GM18511 (cell line): ENCODE measurements at regions not wholly inside any gene's neighbourhood (a gene's known extent, or its start where the extent isn't known, plus 50 kb on each side); places are given as distances from the start of the nearest gene placed in this dataset.

Experiments
- ATAC-seq: cut with Tn5 transposase; IDR thresholded peaks from one replicate; pipeline ENCODE4 v1.9.1; 2021; ENCODE audit warnings: mild to moderate bottlenecking, moderate library complexity; ENCODE audit not compliant: unreplicated experiment

DNA sequence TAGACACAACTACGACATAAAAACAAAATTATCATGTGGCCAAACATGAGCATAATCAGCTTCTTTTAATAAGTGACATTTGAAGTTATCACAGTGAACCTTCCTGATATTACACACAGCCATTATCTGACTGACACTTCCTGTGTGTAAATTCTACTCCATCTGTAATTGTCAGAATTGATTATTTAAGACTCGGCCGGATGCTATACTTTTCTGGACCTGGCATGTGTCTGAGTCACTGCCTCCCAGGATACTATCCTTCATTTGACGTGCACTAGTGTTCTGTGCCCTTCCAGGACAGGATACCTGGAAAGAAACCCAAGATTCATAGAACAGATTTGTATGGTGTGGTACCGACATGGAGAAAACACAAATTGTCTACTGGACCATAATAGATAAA lies 242.0 kb downstream of the HS3ST3A1 start:
- ATAC-seq = no peak

DNA sequence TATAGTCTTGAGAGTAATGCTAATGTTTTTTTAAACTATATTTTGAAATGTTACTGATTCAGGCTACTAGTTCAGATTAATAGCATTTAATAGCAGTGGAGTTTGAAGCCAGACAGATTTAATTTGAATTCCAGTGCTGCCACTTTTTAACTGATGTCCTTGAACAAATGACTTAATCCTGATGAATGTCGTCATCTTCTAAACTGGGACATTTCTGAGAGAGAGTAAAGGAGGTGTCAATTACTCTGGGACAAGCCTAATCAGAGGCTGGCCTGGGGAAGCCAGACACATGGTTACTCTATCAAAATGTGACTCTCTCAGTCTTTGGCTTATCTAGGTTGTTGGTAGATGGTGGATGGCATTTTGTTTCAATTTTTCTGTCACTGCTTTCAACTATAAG lies 246.7 kb downstream of the HS3ST3A1 start:
- no peak for ATAC-seq

- ATAC-seq = no peak
Measured at GRCh38 chr17:13353590-13353989, 248.1 kb downstream of the HS3ST3A1 start.

GRCh38 chr17:13352747-13353415 lies 248.8 kb downstream of the HS3ST3A1 start:
- ATAC-seq = no peak

DNA sequence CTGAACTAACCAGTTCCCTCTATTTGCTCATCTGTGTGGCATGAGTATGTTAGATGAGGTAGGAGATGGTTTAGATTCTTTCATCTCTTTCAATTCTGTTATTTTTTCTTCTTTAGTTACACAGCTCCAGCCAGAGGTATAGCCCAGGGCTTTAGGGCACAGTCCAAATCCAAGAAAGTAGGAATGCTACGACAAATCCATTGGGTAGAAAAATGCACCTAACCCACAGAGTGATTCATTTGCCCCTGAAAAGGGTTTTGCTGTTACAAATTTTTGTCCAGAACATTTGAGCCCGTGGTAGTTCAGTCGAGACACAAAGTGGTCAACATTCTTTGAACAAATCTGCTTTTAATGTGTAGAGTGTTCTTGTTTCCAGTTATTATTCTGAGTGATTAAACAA lies 250.7 kb downstream of the HS3ST3A1 start:
- ATAC-seq = no peak

DNA sequence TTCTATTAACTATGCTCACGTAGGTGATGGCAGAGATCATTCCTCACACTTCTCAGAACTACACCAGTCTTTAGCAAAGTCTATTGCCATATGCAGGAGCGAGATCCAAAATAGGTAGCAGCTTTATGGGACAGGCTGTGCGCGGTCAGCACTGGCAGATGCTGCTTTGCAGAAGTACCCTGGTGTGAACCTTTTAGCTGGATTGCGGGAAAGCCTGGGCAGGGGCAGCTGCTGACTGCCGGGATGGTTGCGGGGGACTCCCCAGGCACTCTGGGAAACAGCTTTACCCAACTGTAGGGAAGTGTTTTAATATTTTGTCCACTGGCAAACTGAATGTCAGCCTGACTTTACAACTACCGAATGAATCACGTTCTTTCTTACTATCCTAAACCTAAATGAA lies 251.3 kb downstream of the HS3ST3A1 start:
- ATAC-seq = no peak

DNA sequence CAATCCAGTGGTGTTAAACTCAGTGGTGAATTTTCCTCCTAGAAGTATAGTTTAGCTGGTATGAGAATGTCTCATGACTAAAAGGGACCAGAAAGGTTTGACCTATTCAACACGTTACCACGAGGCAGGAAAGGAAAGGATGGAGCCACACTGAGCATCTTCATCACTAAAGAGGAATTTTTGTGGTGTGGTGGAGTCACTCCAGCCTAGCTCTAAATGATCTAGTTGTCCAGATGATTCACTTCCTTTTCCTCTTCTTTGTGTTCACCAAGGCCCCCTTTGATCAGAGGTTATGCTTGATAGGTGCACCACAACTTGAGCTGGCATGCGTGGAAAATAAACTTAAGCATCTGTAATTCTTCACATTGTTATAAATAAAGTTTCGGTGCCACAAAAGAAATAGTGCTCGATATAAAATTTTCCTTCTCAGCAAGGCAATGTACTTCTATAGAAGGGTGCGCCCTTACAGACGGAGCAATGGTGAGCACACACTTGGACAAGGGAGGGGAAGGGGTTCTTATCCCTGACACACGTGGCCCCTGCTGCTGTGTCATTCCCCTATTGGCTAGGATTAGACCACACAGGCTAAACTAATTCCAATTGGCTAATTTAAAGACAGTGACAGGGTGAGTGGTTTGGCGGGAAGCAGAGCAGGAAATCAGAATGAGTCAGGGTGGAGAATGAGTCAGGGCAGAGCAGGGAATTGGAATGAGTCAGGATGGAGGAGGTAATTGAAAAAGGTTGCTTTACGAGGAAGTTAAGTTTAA lies 254.6 kb downstream of the HS3ST3A1 start:
- no peak for ATAC-seq

DNA sequence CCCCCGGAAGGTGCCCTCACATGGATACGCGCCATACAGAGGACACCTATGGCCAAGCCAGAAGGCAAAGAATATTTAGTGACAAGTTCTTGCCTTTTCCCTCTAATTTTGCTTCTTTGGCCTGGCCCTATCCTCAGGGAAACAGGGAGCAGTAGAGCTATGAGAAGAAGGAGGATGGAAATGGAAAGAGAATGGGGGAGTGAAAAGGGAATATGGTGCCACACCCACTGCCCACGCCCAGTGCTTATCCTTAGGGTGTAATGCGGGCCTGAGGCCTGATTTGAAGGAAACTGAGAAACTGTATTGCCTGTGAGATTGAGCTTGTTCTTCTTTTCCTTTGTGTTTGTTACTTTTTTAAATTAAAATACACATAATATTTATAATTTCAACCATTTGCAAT lies 255.1 kb downstream of the HS3ST3A1 start:
- ATAC-seq = no peak

- no peak for ATAC-seq
Measured at GRCh38 chr17:13346081-13346533, 255.6 kb downstream of the HS3ST3A1 start.

GRCh38 chr17:13338421-13338820 lies 263.3 kb downstream of the HS3ST3A1 start:
- no peak for ATAC-seq

- no peak for ATAC-seq
Measured at GRCh38 chr17:13337864-13338371, 263.8 kb downstream of the HS3ST3A1 start.

GRCh38 chr17:13337151-13337550 lies 264.6 kb downstream of the HS3ST3A1 start:
- no peak for ATAC-seq

- ATAC-seq = no peak
Measured at GRCh38 chr17:13334374-13334773, 267.4 kb downstream of the HS3ST3A1 start.

DNA sequence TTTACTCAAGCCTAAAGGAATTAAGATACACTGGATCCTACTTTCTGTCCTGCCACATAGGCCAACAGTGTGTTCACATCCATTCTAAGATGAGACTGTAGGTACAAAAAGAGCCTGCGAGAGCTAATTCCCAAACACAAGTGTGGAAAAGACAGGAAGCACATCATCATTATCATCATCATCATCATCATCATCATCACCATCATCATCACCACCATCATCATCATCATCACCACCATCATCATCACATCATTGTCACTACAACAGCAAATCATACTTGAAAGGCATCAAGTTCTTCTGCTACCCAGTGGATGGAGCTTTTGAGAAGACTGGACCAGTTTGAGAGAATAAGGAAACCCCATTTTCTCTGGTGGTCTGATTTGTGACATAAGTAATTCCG lies 268.1 kb downstream of the HS3ST3A1 start:
- ATAC-seq = no peak

GRCh38 chr17:13332207-13332606 lies 269.5 kb downstream of the HS3ST3A1 start:
- no peak for ATAC-seq

DNA sequence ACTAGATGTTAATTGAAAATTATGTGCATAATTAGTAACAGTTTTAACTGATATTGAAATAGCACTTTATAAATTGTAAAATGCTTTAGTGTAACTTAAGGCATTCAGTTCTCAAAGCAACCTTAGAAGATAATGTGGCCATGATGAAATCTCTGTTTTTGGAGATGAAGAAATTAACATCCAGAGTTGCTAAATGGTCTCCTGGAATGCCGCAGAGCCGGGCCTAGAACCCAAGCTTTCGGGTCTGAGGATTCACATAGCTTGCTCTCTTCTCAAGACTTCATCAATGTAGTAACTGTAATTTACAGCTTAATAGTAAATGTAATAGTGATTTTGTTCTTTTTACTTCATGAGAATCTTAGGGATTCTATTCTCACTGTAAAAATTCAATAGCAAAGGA lies 272.3 kb downstream of the HS3ST3A1 start:
- no peak for ATAC-seq

DNA sequence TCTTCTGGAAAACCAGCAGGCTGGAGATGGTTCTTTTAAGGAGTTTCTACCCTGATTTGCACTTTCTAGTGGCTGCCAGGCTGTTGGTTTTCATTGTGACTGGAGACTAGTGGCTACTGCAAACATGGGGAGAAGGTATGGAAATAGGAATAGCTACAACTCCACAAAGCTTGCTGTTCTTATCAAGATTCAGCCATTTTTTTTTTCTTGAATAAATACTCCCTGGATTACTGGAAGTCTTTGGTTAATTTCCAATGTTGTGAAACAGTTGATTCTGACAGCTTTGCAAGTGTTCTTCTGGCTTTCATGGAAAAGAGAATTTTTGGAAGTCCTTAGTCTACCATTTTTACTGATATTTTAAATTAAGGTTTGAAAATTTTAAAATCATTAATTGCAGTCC lies 277.7 kb downstream of the HS3ST3A1 start:
- ATAC-seq = no peak

- ATAC-seq = no peak
Measured at GRCh38 chr17:13321951-13322701, 279.6 kb downstream of the HS3ST3A1 start.

DNA sequence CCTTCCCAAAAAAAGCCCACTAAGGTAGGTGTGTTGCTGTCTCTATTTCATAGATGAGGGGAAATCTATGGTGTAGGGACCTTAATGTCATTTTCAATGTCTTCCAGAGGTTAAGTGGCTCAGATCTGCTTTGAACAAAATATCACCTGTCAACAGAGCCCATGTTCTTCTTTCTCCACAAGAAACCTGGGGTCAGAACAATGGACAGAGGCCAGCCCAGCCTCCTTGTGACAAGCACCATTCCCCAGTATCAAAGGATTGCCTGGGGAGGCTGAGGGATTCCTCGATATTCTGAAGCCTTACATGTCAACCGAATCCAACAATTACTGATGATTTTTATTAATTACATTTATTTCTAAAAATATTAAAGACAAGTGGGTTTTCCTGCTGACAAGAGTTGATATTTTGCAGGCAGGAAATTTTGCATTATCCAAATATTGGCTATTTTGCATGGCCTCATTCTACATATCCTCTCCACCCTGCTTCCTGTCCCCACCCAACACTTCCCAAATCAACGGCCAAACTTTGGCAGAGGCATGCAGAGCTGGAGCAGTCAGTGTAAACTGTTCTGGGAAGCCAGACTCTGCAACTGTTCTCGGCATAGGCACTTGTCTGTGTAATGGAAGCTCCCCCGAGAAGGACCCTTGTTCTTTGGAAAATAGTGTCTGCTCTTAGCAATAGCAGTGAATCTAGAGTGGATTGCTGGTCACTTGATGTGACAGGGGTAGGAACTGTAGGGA lies 281.5 kb downstream of the HS3ST3A1 start:
- no peak for ATAC-seq

DNA sequence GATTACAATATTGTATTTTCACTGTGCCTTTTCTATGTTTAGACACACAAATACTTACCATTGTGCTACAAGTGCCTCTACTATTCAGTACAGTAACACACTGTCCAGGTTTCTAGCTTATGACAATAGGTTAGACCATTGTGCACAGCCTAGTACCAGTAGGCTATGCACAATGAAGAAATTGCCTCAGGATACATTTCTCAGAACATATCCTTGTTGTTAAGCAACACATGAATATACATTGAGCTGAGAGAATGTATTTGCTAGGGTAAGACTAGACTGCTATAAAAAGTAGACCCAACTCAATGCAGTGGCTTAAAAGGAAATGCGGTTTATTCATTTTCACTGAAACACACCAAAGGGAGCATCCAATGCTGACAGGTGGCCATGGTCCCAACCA lies 285.1 kb downstream of the HS3ST3A1 start:
- no peak for ATAC-seq

GRCh38 chr17:13311306-13311705 lies 290.4 kb downstream of the HS3ST3A1 start:
- no peak for ATAC-seq
